Activated CD4-positive, alpha-beta T cell treated with anti-CD3 and anti-CD28 coated beads, Interleukin-2, amount 50 U/mL, for 1 hour (primary cell): ENCODE measurements at regions not wholly inside any gene's neighbourhood (a gene's known extent, or its start where the extent isn't known, plus 50 kb on each side); places are given as distances from the start of the nearest gene placed in this dataset.
"Not testable (repeated sequence)": the region's sequence is repeated elsewhere in the genome, so short reads cannot be mapped to it uniquely, and the experiment has no call there.

Experiments used
- DNase-seq: peaks from one replicate; pipeline ENCODE4 v3.0.0-alpha.2; 2020

DNA sequence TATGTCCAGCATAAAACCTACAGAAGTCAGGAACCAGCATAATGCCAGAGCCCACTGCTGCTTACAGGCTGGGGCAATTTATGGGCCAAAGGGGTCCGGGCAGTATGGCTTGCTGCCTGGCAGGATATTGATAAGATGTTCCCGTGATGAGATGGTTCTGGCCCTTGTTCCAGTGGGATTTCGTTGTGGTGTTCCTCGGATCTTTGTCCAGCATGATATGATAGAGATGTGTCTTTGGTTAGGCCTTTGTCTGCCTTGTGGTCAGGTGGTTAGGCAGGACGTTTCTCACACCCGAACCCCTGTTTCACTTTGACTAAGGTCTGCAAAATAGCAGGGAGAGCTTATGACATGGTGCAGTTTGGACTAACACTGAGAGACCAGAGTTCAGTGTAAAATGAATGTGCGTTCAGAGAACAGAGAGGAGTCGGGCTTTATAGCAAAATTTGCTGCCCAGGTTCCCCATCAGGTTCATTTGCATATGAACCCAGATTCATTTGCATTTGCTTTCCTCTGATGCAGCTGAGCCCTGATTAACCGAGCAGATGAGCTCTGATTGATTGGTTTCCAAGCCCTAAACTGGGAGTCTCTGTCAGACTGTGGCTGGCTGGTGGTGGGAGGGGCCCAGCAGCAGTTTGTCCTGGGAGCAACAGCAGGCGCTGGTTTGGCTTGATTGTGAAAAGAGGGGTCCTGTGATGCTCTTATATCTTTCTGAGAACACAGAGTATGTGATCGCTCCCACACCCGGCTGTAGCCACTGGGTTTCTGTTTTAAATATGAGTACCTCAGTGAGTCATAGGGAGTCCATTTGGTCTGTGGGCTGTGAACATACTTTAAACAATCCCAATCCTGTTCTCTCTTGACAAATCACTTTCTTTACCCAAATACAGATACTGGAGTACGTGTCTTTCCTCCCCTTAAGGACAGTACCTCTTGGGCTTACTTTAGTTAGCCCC is 156.3 kb upstream of the PZP start:
- DNase-seq = no peak

DNA sequence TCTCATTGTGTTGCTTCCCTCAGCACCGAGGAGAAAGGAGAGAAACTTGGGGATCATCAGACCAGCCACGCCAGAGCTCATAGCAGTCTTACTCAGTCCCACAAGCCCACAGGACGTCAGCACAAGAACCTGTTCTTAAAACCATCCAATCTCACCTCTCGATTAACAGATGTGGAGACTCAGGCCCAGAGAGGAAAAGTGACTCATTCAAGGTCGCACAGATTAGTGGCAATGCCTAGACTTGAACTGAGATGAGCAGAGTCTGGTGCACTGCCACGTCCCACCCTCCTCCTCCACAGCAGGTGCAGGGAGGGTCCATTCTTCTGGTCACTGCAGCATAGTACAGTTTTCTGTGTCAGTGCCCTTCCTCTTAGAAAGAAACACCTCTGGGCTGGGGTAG is 154.9 kb upstream of the PZP start:
- DNase-seq = no peak

DNA sequence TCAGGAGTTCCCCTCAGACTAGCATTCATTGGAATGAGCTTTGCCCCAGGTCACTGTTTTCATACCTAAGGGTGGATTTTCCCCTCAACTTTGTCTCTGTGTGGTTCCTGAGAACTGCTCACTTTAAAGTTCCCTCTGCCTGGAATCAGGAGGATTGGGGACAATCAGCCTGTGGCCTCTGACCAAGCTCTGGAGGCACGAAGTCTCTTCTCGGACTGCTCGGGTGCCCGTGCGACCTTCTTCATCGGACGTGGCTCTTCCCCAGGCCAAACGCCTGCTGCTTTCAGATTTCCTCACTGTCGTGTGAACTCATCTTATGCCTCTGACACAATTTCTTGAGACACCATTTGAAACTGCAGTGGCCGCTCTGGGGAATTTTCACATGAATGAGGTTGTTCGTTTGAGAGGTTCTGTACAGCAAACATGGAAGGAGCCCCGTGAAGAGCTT is 153.7 kb upstream of the PZP start:
- no peak for DNase-seq

DNA sequence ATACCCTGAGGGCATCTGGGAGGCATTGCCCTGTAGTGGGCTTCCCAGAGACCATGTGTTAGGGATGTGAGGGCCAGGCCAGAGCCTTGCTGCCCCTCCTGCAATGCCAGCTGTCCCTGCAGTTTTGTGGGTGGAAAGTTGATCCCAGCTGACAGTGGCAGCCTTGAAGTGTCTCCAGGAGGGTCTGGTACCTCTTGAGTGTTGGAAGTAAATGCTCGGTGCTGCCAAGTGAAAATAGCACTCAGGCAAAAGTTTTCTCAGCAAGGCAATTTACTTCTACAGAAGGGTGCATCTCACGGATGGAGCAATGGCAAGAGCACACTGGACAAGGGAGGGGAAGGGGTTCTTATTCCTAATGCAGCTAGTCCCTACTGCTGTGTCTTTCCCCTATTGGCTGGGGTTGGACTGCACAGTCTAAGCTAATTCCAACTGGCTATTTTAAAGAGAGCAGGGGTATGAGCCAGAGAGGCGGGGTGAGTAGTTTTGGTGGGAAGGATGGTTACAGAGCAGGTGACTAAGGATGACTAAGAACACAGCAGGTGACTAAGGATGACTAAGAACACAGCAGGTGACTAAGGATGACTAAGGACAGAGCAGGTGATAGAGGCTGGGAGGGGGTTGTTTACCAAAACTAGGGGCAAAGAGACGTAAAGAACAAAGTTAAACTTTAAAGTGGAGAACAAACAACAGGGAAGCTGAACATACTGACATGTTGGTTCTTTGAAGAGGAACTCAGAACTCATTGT is 146.0 kb upstream of the PZP start:
- not testable (repeated sequence) for DNase-seq

DNA sequence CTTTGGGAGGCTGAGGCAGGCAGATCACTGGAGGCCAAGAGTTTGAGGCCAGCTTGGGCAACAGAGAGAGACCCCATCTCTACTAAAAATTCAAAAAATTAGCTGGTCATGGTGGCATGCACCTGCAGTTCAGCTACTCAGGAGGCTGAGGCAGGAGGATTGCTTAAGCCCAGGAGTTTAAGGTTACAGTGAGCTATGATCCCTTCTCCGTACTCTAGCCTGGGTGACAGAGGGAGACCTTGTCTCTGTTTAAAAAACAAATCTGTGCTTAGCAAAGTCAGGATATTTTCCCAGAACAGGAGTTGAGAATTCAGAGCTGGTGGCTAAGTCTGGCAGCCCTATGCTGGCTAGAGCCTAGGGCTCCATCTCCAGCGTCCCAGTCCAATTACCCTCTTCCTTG is 142.9 kb upstream of the PZP start:
- no peak for DNase-seq

DNA sequence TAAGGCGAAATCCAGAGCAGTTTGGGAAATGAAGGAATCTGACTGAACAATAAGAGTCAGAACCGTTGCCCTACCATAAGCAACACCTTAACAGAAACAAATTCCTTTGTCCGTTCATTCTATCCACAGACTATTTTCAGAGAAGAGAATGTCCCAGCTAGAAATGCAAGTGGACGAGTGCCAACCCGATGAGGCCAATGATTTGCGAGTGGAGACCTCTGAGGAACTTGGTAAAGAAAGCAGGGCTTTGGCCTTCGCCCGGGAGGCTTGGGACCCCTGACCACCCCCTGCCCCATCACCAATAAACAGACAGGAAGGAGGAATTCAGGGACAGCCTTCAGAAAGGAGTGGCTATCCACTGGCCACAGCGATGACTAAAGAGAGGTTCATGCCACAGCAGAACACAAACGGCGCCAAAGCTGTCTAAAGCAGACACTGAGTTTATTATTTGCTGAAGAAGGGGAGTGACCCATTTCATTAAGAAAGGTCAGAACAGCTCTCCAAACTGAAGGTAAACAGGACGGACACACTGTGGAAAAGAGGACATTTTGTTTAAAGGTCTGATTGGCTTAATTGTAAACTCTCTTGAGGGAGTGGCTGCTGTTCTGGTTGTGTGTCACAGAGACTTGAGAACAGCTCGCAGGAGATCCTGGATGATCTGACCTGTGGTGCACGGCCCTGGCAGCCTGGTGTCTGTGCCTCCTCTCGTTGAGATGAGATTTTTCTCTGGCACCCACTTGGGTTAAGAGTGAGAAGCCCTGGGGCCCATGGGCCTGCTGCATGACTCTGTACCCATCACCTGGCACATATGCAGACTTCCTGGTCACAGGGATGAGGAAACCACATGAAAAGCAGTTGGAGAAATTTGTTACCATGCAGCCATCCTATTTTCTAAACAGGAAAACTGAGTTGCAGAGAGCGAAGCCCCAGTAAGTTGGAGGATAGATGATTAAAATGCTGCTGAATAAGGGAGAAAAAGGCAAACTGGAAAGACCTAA is 142.0 kb upstream of the PZP start:
- DNase-seq = no peak

DNA sequence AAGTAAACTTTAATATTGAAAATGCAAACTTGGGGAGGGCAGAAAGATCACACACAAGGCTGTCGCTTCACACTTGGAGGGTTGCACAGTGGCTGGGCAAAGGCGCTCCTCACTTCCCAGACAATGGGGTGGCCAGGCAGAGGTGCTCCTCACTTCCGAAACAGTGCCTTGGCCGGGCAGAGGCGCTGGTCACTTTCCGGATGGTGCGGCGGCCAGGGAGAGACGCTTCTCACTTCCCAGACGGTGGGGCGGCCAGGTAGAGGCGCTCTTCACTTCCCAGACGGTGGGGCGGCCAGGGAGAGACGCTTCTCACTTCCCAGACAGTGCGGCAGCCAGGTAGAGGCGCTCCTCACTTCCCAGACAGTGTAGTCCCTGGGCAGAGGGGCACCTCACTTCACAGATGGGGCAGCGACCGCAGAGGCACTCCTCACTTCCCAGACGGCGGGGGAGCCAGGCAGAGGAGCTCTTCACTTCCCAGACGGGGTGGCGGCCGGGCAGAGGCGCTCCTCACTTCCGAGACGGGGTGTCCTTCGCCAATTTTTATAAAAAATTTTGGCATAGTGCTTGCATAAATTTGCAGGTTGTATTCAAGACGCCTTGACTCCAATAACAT is 140.8 kb upstream of the PZP start:
- no peak for DNase-seq

DNA sequence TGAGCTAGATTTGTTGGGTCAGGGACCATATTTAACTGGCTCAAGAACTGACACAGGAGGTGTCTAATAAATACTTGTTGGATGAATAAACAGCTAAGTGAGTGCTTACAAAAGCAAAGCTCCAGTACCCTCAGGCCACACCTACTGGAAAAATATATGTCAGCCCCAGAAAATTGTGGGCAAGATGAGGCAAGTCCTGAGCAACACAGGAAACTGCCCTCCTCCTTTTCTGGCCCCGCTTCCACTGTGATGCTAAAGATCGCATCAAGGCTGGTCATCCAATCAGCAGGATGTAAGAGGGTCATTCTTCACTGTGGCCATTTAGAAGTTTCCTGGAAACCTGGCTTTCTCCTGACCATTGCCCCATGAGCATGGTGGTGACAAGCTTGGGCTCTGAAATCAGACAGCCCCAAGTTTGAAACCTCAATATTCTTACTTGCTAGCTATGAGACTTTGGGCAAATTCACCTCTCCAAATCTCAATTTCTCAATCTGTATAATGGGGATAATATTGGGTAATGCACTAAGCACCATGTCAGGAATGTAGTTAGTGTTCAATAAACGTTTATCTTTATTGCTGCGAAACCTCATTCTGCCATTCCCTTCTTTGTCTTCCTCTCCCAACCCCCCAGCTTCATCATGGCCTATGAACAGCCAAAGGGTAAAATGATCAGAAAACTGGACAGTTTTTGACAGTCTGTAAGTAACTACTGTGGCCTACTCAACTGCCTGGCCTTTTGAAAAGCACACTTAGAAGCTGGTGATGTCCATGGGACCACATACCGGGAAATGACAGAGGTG is 139.3 kb upstream of the PZP start:
- DNase-seq = no peak

DNA sequence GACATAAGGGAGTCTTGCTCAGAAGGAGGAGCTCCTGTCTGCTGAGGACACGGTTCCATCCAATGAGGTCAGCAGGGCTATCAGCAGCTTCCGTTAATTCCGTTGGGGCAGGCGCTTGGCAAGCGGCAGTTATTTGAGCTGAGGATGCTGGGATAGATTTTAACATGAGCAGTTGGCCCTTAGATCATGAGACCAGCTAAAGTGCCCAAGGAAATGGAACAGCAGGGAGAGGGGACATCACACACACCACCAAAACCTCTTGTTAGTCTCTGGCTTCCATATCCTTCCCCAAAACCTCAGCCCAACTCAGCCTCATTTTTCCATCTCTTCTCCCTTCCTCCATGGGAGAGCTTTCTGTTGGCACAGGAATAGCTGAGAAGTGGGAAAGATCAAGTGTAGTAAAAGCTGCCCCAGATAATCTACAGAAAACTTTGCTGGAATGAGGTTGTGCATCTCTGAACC is 138.7 kb upstream of the PZP start:
- DNase-seq = no peak

DNA sequence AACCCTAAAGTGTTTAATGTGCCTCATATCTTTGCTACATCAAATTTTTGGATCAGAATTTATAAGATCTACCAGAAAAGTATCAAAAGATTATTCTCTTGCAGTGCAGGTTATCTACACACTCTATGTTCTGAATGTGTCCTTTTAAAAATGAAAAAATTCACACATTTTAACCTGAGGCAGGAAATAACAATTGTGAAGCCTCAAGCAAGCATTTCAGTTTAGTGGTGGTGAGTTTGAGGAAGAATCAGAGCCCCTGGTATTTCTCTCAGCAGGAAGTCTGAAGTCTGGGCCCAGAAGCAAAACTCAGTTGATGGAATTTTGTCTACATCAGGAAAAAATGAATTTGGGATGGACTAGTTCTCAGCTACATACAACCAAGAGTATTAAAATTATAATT is 137.0 kb upstream of the PZP start:
- no peak for DNase-seq

DNA sequence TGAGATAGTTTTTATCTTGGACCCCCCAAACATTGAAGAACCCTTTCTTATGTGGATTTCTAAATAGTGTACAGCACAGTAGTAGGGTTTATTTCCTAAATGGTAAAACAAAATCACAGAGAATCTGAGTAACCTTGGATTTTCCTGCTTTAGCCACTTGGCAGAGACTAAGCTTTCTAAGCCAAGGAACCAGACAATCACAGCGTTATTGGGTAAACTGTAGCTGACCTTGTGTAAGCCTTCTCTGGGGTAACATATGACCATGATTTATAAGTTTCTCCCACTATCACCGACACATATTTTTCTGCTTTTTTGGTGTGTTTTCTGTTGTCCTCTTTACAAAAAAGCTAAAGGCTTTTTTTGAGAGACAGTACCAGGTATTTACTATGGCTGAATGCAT is 136.3 kb upstream of the PZP start:
- no peak for DNase-seq

DNA sequence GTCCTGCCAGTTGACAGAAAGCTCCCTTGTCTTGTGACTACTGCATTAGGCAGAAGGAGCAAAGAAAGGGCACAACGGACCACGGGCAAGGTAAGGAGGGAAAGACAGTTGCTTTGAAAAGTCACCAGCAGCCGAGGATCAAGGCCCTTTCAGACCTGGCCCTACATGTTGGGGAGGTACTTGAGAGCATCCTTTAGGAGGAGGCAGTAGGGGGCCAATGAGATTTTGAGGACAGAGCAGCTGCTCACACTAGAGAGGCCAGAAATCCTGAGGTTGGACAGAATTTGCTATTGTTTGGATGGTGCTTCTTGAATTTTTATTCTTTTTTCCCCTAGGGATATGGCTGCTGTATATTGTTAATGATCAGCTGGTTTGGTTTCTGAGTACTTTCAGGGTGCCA is 135.5 kb upstream of the PZP start:
- DNase-seq = no peak

DNA sequence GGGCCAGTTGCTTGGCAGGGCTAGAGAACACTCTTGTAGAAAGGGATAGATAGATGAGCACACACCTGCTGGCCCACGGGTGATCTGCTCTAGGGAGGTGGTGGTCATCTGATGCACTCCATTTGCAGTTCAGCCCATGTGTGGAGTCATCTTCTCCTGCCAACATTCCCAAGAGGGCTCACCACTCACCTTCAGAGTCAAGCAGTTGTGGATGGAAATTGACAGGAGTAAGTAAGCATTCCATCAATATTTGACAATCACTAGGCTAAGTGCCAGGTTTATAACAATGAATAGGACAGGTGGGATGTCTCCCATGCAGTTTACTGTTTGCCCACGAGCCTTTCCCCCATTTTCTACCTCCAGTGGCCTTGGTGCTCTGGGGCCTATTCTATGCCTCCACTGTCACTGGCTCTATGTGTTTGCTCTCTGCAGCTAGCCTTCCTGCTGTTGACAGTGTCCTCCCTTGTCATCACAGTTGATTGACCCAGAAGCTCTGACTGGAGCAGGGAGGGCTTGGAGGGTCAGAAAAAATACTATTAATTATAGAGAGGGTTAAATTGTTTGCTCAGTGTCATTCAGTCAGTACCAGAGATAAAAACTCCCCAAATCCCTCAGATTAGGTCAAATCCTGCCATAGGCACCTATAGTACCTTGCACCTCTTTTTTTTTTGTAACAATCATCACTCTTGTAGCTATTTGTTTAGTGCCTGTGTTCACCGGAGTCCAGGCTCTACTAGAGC is 134.6 kb upstream of the PZP start:
- no peak for DNase-seq

DNA sequence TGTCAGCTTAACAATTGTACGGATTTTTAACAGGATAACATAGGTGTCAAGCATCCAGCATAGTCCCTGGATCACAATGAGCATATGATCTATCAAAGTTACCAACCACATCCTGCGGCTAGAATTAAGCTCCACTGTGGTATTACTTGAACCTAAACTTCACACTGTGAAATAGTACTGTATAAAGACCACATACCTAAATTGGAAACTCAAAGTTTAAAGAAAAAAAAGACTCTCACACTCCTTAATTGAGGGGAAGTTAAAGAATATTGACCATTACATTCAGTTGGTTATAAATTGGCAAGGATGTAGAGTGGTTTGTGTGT is 133.0 kb upstream of the PZP start:
- DNase-seq = no peak

DNA sequence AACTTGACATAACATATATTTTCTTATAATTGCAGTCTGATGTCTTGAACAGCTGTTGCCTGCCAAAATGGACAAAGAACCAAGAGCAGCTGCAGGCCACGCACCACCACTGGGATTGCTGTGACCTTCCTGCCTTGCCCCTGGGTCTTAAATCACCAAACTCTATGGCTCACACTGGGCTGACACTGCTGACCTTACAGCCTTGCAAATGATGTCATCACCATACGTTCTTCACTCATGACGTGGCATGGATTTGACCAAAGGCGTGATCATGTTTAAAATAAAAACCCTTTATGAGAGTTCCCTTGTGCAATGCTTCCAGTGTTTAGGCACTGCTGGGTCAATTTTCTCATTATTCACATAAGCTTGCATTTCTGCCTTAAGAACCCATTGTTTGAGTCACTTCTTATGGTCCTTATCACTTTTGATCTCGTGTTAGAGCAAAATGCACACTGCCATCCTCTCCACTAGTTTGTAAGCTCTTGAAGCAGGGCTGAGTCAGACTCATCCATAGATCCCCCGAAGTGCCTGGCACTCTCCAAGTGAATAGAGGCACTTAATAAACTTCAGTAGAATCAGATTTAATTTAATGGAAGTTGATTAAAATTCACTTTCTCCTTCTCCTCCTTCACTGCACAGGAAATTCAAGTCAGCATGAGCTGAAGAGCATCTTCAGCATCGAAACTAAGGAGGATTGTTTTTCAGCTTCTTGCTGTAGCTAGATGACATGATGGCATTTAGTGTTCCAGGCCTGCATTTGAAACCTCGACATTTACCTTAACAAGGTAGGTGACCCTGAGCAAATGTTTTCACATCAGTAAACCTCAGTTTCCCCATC is 132.4 kb upstream of the PZP start:
- DNase-seq = no peak

DNA sequence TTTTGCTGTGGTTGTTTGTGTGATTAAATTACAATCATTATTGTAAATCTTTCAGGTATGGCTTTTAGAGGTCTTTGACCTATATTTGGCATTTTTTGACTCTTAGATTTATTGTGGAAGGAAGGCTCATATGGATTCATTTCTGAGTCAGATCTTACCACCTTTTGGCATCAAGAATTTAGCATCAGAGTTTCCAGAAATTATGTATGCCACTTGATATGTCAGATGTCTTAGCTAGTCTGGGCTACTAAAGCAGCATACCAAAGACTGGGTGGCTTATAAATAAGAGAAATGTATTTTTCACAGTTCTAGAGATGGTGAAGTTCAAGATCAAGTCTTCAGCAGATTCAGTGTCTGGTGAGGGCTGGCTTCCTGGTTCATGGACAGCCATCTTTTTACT is 129.5 kb upstream of the PZP start:
- DNase-seq = no peak

DNA sequence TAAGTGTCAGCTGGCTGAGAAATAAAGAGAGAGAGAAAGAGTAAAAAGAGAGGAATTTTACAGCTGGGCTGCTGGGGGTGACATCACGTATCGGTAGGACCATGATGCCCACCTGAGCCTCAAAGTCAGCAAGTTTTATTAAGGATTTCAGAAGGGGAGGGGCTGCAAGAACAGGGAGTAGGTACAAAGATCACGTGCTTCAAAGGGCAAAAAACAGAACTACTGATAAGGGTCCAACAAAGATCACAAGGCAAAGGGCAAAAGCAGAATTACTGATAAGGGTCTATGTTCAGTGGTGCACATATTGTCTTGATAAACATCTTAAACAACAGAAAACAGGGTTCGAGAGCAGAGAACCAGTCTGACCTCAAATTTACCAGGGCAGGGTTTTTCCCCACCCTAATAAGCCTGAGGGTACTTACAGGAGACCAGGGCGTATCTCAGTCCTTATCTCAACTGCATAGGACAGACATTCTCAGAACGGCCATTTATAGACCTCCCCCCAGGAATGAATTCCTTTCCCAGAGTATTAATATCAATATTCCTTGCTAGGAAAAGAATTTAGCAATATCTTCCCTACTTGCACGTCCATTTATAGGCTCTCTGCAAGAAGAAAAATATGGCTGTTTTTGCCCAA is 128.3 kb upstream of the PZP start:
- DNase-seq = not testable (repeated sequence)

DNA sequence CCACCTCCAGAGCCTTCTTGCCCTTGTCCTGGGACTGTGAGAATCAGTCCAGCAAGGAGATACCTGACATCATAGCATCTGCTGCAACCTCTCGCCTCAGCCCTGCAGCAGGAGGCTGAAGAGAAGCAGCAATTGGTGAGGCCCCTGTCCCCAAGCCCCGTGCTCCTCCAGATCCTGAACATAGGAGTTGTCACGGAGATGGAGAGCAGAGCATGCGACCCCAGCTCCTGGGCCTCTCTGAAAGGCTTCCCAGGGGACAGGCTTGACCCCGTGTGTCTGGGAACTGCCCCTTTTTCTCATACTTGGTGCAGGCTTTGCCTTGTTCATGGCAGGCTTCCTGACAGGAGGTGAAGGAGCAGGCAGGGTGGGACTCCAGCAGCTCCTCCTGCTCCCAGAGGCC is 127.7 kb upstream of the PZP start:
- DNase-seq = no peak

DNA sequence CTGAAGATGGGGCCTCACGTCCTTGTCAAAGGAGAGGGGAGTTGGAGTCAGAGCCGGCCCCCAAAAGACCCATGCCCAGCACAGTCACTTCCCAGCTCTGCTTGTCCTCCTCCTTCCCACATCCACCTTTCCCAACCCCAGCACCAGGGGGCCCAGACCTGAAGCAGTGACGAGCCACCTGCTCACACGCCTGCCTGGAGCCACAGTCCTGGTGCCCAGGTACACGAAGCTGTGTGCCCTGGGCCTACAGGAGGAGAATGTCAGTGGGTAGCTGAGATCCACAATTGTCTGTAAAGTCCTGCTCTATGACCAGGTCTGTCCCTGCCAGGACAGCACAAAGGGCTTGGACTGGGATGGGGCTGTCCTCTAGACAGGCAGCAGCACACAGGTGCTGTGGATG is 126.8 kb upstream of the PZP start:
- no peak for DNase-seq
